HEK293 (cell line): ENCODE measurements at regions not wholly inside any gene's neighbourhood (a gene's known extent, or its start where the extent isn't known, plus 50 kb on each side); places are given as distances from the start of the nearest gene placed in this dataset.

Experiments used
- IKZF3 ChIP-seq: fragments of 450-650 bp; IDR thresholded peaks from 2 replicates; pipeline ENCODE4 v1.5.0; 2018; ENCODE audit warnings: missing biosample characterization, mild to moderate bottlenecking, missing genetic modification characterization, moderate library complexity
- MYNN ChIP-seq: fragments of 450-650 bp; formaldehyde crosslinking; IDR thresholded peaks from 2 replicates; pipeline ENCODE4 v1.5.1; 2016; ENCODE audit warnings: missing biosample characterization, missing genetic modification characterization, borderline replicate concordance
- YY1 ChIP-seq: fragments of 450-650 bp; formaldehyde crosslinking; IDR thresholded peaks from 2 replicates; pipeline ENCODE4 v1.5.1; 2018; ENCODE audit warnings: missing biosample characterization, missing genetic modification characterization
- ZNF138 ChIP-seq: fragments of 450-650 bp; formaldehyde crosslinking; IDR thresholded peaks from 2 replicates; pipeline ENCODE4 v1.5.1; 2016; ENCODE audit warnings: missing biosample characterization, missing genetic modification characterization, borderline replicate concordance
- ZNF140 ChIP-seq: fragments of 450-650 bp; formaldehyde crosslinking; IDR thresholded peaks from 2 replicates; pipeline ENCODE4 v1.5.1; 2016; ENCODE audit warnings: missing biosample characterization, missing genetic modification characterization
- ZNF175 ChIP-seq: fragments of 450-650 bp; formaldehyde crosslinking; IDR thresholded peaks from 2 replicates; pipeline ENCODE4 v1.5.1; 2016; ENCODE audit warnings: missing biosample characterization, missing genetic modification characterization
- ZNF580 ChIP-seq: fragments of 450-650 bp; formaldehyde crosslinking; IDR thresholded peaks from 2 replicates; pipeline ENCODE4 v1.5.1; 2016; ENCODE audit warnings: missing biosample characterization, missing genetic modification characterization
- ZNF600 ChIP-seq: fragments of 450-650 bp; formaldehyde crosslinking; IDR thresholded peaks from 2 replicates; pipeline ENCODE4 v1.5.1; 2016; ENCODE audit warnings: missing biosample characterization, missing genetic modification characterization
- TF ChIP-seq, protein P1 (sequence below): fragments of 450-650 bp; formaldehyde crosslinking; IDR thresholded peaks from 2 replicates; pipeline ENCODE4 v1.5.1; 2016; ENCODE audit warnings: missing biosample characterization, missing genetic modification characterization
- TF ChIP-seq, protein P2 (sequence below): sonication (generic); formaldehyde crosslinking; IDR thresholded peaks from 2 replicates; pipeline ENCODE4 v1.8.1; 2022; ENCODE audit warnings: mild to moderate bottlenecking, moderate library complexity, missing genetic modification reagents
- TF ChIP-seq, protein P3 (sequence below): fragments of 450-650 bp; formaldehyde crosslinking; IDR thresholded peaks from 2 replicates; pipeline ENCODE4 v1.5.1; 2016; ENCODE audit warnings: missing biosample characterization, missing genetic modification characterization

GRCh38 chr3:181971424-181971823 lies 259.7 kb downstream of the SOX2 start:
- TF ChIP-seq, protein P1, sequence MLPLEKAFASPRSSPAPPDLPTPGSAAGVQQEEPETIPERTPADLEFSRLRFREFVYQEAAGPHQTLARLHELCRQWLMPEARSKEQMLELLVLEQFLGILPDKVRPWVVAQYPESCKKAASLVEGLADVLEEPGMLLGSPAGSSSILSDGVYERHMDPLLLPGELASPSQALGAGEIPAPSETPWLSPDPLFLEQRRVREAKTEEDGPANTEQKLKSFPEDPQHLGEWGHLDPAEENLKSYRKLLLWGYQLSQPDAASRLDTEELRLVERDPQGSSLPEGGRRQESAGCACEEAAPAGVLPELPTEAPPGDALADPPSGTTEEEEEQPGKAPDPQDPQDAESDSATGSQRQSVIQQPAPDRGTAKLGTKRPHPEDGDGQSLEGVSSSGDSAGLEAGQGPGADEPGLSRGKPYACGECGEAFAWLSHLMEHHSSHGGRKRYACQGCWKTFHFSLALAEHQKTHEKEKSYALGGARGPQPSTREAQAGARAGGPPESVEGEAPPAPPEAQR (tag by site-specific recombination), result no peak
- no peak for TF ChIP-seq ZNF580
- TF ChIP-seq, protein P2, sequence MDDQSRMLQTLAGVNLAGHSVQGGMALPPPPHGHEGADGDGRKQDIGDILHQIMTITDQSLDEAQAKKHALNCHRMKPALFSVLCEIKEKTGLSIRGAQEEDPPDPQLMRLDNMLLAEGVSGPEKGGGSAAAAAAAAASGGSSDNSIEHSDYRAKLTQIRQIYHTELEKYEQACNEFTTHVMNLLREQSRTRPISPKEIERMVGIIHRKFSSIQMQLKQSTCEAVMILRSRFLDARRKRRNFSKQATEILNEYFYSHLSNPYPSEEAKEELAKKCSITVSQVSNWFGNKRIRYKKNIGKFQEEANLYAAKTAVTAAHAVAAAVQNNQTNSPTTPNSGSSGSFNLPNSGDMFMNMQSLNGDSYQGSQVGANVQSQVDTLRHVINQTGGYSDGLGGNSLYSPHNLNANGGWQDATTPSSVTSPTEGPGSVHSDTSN (CRISPR knock-in tag), result no peak
- TF ChIP-seq, protein P3, sequence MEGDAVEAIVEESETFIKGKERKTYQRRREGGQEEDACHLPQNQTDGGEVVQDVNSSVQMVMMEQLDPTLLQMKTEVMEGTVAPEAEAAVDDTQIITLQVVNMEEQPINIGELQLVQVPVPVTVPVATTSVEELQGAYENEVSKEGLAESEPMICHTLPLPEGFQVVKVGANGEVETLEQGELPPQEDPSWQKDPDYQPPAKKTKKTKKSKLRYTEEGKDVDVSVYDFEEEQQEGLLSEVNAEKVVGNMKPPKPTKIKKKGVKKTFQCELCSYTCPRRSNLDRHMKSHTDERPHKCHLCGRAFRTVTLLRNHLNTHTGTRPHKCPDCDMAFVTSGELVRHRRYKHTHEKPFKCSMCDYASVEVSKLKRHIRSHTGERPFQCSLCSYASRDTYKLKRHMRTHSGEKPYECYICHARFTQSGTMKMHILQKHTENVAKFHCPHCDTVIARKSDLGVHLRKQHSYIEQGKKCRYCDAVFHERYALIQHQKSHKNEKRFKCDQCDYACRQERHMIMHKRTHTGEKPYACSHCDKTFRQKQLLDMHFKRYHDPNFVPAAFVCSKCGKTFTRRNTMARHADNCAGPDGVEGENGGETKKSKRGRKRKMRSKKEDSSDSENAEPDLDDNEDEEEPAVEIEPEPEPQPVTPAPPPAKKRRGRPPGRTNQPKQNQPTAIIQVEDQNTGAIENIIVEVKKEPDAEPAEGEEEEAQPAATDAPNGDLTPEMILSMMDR (tag by site-specific recombination), result no peak
- TF ChIP-seq YY1, result no peak
- TF ChIP-seq ZNF175, result no peak
- no peak for TF ChIP-seq ZNF140 (tag by site-specific recombination)
- TF ChIP-seq ZNF138 (tag by site-specific recombination), result no peak
- TF ChIP-seq MYNN (tag by site-specific recombination), result no peak
- no peak for TF ChIP-seq IKZF3 (tag by site-specific recombination)
- TF ChIP-seq ZNF600, result no peak
